AML-193 (cell line): ENCODE measurements at regions not wholly inside any gene's neighbourhood (a gene's known extent, or its start where the extent isn't known, plus 50 kb on each side); places are given as distances from the start of the nearest gene placed in this dataset.

Experiments
- DNase-seq, 2 experiments: peaks; one replicate each; lab custom pipeline; 2025; lab: John Stamatoyannopoulos, UW

GRCh38 chr14:98571104-98571503, 700.9 kb downstream of the BCL11B start:
- no peak for DNase-seq

- no peak for DNase-seq
Observed at GRCh38 chr14:98573082-98573481, 698.9 kb downstream of the BCL11B start.

GRCh38 chr14:98576463-98576862, 695.5 kb downstream of the BCL11B start:
- DNase-seq, result no peak

GRCh38 chr14:98578204-98578603, 693.8 kb downstream of the BCL11B start:
- DNase-seq, result no peak

GRCh38 chr14:98579140-98579539, 692.9 kb downstream of the BCL11B start:
- no peak for DNase-seq

- no peak for DNase-seq
Observed at GRCh38 chr14:98580131-98580678, 691.8 kb downstream of the BCL11B start.

- no peak for DNase-seq
Observed at GRCh38 chr14:98582276-98582675, 689.7 kb downstream of the BCL11B start.

GRCh38 chr14:98591161-98591560, 680.8 kb downstream of the BCL11B start:
- no peak for DNase-seq

GRCh38 chr14:98592611-98593170, 679.3 kb downstream of the BCL11B start:
- DNase-seq, result no peak

- no peak for DNase-seq
Observed at GRCh38 chr14:98593361-98593761, 678.6 kb downstream of the BCL11B start.

GRCh38 chr14:98594156-98594555, 677.8 kb downstream of the BCL11B start:
- DNase-seq, result no peak

GRCh38 chr14:98598576-98598975, 673.4 kb downstream of the BCL11B start:
- no peak for DNase-seq

- no peak for DNase-seq
Observed at GRCh38 chr14:98599082-98599481, 672.9 kb downstream of the BCL11B start.

- no peak for DNase-seq
Observed at GRCh38 chr14:98602983-98603382, 669.0 kb downstream of the BCL11B start.

GRCh38 chr14:98605043-98605442, 667.0 kb downstream of the BCL11B start:
- no peak for DNase-seq

- DNase-seq, result no peak
Observed at GRCh38 chr14:98606041-98606640, 665.9 kb downstream of the BCL11B start.

- DNase-seq, result no peak
Observed at GRCh38 chr14:98606816-98607215, 665.2 kb downstream of the BCL11B start.

- no peak for DNase-seq
Observed at GRCh38 chr14:98607341-98607910, 664.6 kb downstream of the BCL11B start.

GRCh38 chr14:98608071-98609060, 663.6 kb downstream of the BCL11B start:
- DNase-seq, result no peak

- DNase-seq, result no peak
Observed at GRCh38 chr14:98612434-98613200, 659.4 kb downstream of the BCL11B start.

- DNase-seq, result no peak
Observed at GRCh38 chr14:98614741-98615140, 657.3 kb downstream of the BCL11B start.
